SK-N-SH treated with all-trans-retinoic acid at 6 μM for 48 hours (cell line): ENCODE measurements at regions not wholly inside any gene's neighbourhood (a gene's known extent, or its start where the extent isn't known, plus 50 kb on each side); places are given as distances from the start of the nearest gene placed in this dataset.

ENCODE experiments used
- RARB ChIP-seq: fragments of 250-450 bp; sonication (Bioruptor Pico); IDR thresholded peaks from 2 replicates; pipeline ENCODE4 v1.8.0; 2021; ENCODE audit warnings: mild to moderate bottlenecking, moderate library complexity
- TF ChIP-seq, protein P1 (sequence below): fragments of 250-450 bp; sonication (Bioruptor Pico); IDR thresholded peaks from 2 replicates; pipeline ENCODE4 v1.8.0; 2020; ENCODE audit warnings: mild to moderate bottlenecking, moderate library complexity, borderline replicate concordance

DNA sequence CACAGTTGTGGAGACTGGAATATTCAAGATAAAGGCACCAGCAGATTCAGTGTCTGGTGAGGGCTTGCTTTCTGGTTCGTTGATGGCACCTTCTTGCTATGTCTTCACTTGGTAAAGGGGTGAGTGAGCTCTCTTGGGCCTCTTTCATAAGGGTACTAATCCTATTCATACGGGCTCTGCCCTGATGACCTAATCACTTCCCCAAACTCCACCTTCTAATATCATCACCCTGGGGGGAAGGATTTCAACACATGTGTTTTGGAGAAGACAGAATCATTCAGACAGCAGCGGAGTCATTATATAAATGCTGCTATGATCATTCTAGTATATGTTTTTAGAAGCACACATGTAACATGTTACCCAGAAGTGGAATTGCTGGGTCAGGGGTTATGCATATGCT is 295.3 kb upstream of the CTSO start:
- TF ChIP-seq, protein P1, sequence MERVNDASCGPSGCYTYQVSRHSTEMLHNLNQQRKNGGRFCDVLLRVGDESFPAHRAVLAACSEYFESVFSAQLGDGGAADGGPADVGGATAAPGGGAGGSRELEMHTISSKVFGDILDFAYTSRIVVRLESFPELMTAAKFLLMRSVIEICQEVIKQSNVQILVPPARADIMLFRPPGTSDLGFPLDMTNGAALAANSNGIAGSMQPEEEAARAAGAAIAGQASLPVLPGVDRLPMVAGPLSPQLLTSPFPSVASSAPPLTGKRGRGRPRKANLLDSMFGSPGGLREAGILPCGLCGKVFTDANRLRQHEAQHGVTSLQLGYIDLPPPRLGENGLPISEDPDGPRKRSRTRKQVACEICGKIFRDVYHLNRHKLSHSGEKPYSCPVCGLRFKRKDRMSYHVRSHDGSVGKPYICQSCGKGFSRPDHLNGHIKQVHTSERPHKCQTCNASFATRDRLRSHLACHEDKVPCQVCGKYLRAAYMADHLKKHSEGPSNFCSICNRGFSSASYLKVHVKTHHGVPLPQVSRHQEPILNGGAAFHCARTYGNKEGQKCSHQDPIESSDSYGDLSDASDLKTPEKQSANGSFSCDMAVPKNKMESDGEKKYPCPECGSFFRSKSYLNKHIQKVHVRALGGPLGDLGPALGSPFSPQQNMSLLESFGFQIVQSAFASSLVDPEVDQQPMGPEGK (CRISPR knock-in tag), result no peak
- no peak for TF ChIP-seq RARB (CRISPR knock-in tag)
